ENCODE measurements at regions not wholly inside any gene's neighbourhood (a gene's known extent, or its start where the extent isn't known, plus 50 kb on each side); places are given as distances from the start of the nearest gene placed in this dataset.

GRCh38 chr2:64863097-64863820 lies 125.9 kb upstream of the SLC1A4 start:
- TF ChIP-seq RFX5 (IDR thresholded peaks at IDR 0.05; ENCODE audit: low read length) = no peak
- no peak for TF ChIP-seq CTCF (IDR thresholded peaks at IDR 0.05)
- no peak for TF ChIP-seq TCF12 (IDR thresholded peaks at IDR 0.05)
- TF ChIP-seq YY1 (IDR thresholded peaks at IDR 0.05; ENCODE audit: low read depth) = no peak
- no peak for TF ChIP-seq RXRA (IDR thresholded peaks at IDR 0.05; ENCODE audit: borderline replicate concordance, low read depth)
- TF ChIP-seq GABPA (IDR thresholded peaks at IDR 0.05; ENCODE audit: low read depth) = no peak
- TF ChIP-seq NFIC (IDR thresholded peaks at IDR 0.05; ENCODE audit: borderline replicate concordance) = no peak
- no peak for TF ChIP-seq RAD21 (IDR thresholded peaks at IDR 0.05; ENCODE audit: low read length)
- TF ChIP-seq RCOR1 (IDR thresholded peaks at IDR 0.05; ENCODE audit: low read length) = no peak
- no peak for TF ChIP-seq CHD2 (IDR thresholded peaks at IDR 0.05; ENCODE audit: low read length, partially characterized antibody)
